H1 (cell line): ENCODE measurements at regions not wholly inside any gene's neighbourhood (a gene's known extent, or its start where the extent isn't known, plus 50 kb on each side); places are given as distances from the start of the nearest gene placed in this dataset.

Source experiments
- CTCF ChIP-seq, 3 experiments: IDR thresholded peaks; 1 replicate in 2 of 3; 2 replicates in 1 of 3; pipeline versions ENCODE4 v1.5.1 to v1.6.1; 2011; ENCODE audit warnings: low read length in 3 of 3, mild to moderate bottlenecking in 3 of 3, inconsistent platforms in 2 of 3, low read depth in 1 of 3, moderate library complexity in 1 of 3; ENCODE audit not compliant: insufficient read depth in 1 of 3; ENCODE audit errors: control extremely low read depth in 1 of 3
- EZH2 ChIP-seq: fragments of 200-600 bp; sonication (generic); IDR thresholded peaks from 2 replicates; pipeline ENCODE4 v1.7.1; 2012; ENCODE audit warnings: low read depth, mild to moderate bottlenecking, moderate library complexity, low read length, inconsistent platforms; ENCODE audit not compliant: severe bottlenecking
- GABPA ChIP-seq: IDR thresholded peaks from 2 replicates; pipeline ENCODE4 v1.6.1; 2011; ENCODE audit warnings: mild to moderate bottlenecking, low read length, moderate library complexity, borderline replicate concordance; ENCODE audit not compliant: insufficient read depth
- KDM4A ChIP-seq: IDR thresholded peaks from one replicate; pipeline ENCODE4 v1.7.1; 2012; ENCODE audit warnings: low read depth, mild to moderate bottlenecking, moderate library complexity, low read length, inconsistent platforms; ENCODE audit not compliant: severe bottlenecking
- PHF8 ChIP-seq: fragments of 200-600 bp; sonication (generic); conservative IDR thresholded peaks from 2 replicates; pipeline ENCODE4 v1.7.1; 2012; ENCODE audit warnings: low read depth, mild to moderate bottlenecking, inconsistent platforms, low read length, moderate library complexity
- POLR2A ChIP-seq, 2 experiments: IDR thresholded peaks; 1 replicate in 1 of 2; 2 replicates in 1 of 2; pipeline ENCODE4 v1.6.1; 2011; ENCODE audit warnings: low read depth in 2 of 2, low read length in 2 of 2, mild to moderate bottlenecking in 2 of 2; ENCODE audit errors: control extremely low read depth in 1 of 2
- SIN3A ChIP-seq, 2 experiments: IDR thresholded peaks in 1 of 2; conservative IDR thresholded peaks in 1 of 2; 2 replicates each; pipeline ENCODE4 v1.6.1; 2011 to 2012; ENCODE audit warnings: low read length in 2 of 2, improper control_type of control experiment in 1 of 2, low read depth in 1 of 2, mild to moderate bottlenecking in 1 of 2
- YY1 ChIP-seq: IDR thresholded peaks from 2 replicates; pipeline ENCODE4 v1.6.1; 2011; ENCODE audit warnings: low read depth, mild to moderate bottlenecking, low read length
- ZNF274 ChIP-seq: IDR thresholded peaks from 2 replicates; pipeline ENCODE4 v1.7.0; 2012; ENCODE audit warnings: low read length, borderline replicate concordance; ENCODE audit errors: extremely low read depth
- TF ChIP-seq, protein P1 (sequence below): IDR thresholded peaks from 2 replicates; pipeline ENCODE4 v1.6.1; 2012; ENCODE audit warnings: inconsistent platforms

GRCh38 chr1:69410893-69411292 is 156.8 kb upstream of the LRRC7 start:
- TF ChIP-seq EZH2 = no peak
- TF ChIP-seq, protein P1, sequence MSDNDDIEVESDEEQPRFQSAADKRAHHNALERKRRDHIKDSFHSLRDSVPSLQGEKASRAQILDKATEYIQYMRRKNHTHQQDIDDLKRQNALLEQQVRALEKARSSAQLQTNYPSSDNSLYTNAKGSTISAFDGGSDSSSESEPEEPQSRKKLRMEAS = no peak
- no peak for TF ChIP-seq SIN3A (conservative IDR thresholded peaks at IDR 0.05 in 1 of 2, IDR thresholded peaks at IDR 0.05 in 1 of 2; ENCODE audit: low read depth in 1 of 2, low read length in 2 of 2)
- TF ChIP-seq CTCF (IDR thresholded peaks at IDR 0.05; ENCODE audit: control extremely low read depth in 1 of 3, insufficient read depth in 1 of 3, low read depth in 1 of 3, low read length in 3 of 3) = no peak
- no peak for TF ChIP-seq POLR2A (IDR thresholded peaks at IDR 0.05; ENCODE audit: control extremely low read depth in 1 of 2, low read depth in 2 of 2, low read length in 2 of 2)
- TF ChIP-seq ZNF274 = no peak
- no peak for TF ChIP-seq GABPA
- TF ChIP-seq KDM4A = no peak
- no peak for TF ChIP-seq PHF8
- TF ChIP-seq YY1 = no peak
